ENCODE measurements at regions not wholly inside any gene's neighbourhood (a gene's known extent, or its start where the extent isn't known, plus 50 kb on each side); places are given as distances from the start of the nearest gene placed in this dataset.

GRCh38 chr5:92019376-92019990 is 636.4 kb upstream of the ARRDC3 start:
- TF ChIP-seq CTCF (IDR thresholded peaks at IDR 0.05) (no peak), POLR2AphosphoS5 (IDR thresholded peaks at IDR 0.05) (no peak), POLR2A (IDR thresholded peaks at IDR 0.05) (no peak)
